HepG2 (cell line): ENCODE measurements at regions not wholly inside any gene's neighbourhood (a gene's known extent, or its start where the extent isn't known, plus 50 kb on each side); places are given as distances from the start of the nearest gene placed in this dataset.

Source experiments
- ATAC-seq: fragments of 200-7000 bp; cut with Tn5 transposase; 3 replicates; pipeline ENCODE4 v1.9.1; 2020; ENCODE audit warnings: mild to moderate bottlenecking, moderate library complexity
- BruUV-seq: library from RNA; stranded (reverse); fragments of 400-500 nt; replicated peaks from 2 replicates; lab custom pipeline; 2021; lab: Mats Ljungman, UMichigan
- CTCF ChIA-PET: fragments of 300-600 bp; formaldehyde crosslinking; extraction: SDS; loops from one replicate; lab custom pipeline; 2021; ENCODE audit warnings: low total read pairs, inconsistent platforms, low intra/inter-chr PET ratio; lab: Yijun Ruan, JAX
- POLR2A ChIA-PET: fragments of 350-600 bp; sonication (Branson Sonifier 250); formaldehyde crosslinking; loops from one replicate; lab custom pipeline; 2020; ENCODE audit warnings: antibody characterized with exemption, inconsistent platforms; lab: Yijun Ruan, JAX
- DNase-seq: peaks from one replicate; pipeline ENCODE4 v3.0.0-alpha.2; 2015; ENCODE audit warnings: low spot score
- FAIRE-seq: peaks from 3 replicates; lab custom pipeline; 2011; peaks lifted over from hg19 to GRCh38; lab: Jason Lieb, UNC
- H2AFZ ChIP-seq: one replicate; pipeline ENCODE4 v1.6.1; 2011; ENCODE audit warnings: low read length, inconsistent platforms
- H3K27ac ChIP-seq: fragments of 300-600 bp; 3 replicates; pipeline ENCODE4 v1.8.0; 2011; ENCODE audit warnings: mixed run types, mild to moderate bottlenecking, mixed read lengths, low read length, inconsistent platforms; ENCODE audit not compliant: insufficient read depth; ENCODE audit errors: extremely low read length
- H3K27me3 ChIP-seq, 2 experiments: fragments of 200-600 bp in 1 of 2; 2 replicates in 1 of 2; 3 replicates in 1 of 2; pipeline versions ENCODE4 v1.6.0 to v1.8.0; 2011; ENCODE audit warnings: low read length in 2 of 2, mild to moderate bottlenecking in 2 of 2, moderate library complexity in 2 of 2, inconsistent platforms in 1 of 2; ENCODE audit not compliant: insufficient read depth in 2 of 2, control insufficient read depth in 1 of 2
- H3K36me3 ChIP-seq, 2 experiments: fragments of 200-600 bp in 1 of 2; replicated peaks in 1 of 2; 2 replicates in 1 of 2; 3 replicates in 1 of 2; pipeline versions ENCODE4 v1.5.1 to v1.8.0; 2011; ENCODE audit warnings: low read length in 2 of 2, inconsistent platforms in 1 of 2; ENCODE audit not compliant: insufficient read depth in 2 of 2, control insufficient read depth in 1 of 2
- H3K4me1 ChIP-seq: 2 replicates; pipeline ENCODE4 v1.5.1; 2012; ENCODE audit warnings: low read length, inconsistent platforms; ENCODE audit not compliant: insufficient read depth
- H3K4me2 ChIP-seq: 2 replicates; pipeline ENCODE4 v1.6.0; 2011; ENCODE audit warnings: low read depth, low read length, inconsistent platforms
- H3K4me3 ChIP-seq, 3 experiments: fragments of 200-600 bp in 1 of 3; sonication (generic), shearing (Covaris generic) in 1 of 3; replicated peaks in 1 of 3; 2 replicates each; pipeline ENCODE4 v1.5.1; 2011 to 2016; ENCODE audit warnings: low read length in 3 of 3, inconsistent platforms in 2 of 3, low read depth in 2 of 3, mild to moderate bottlenecking in 2 of 3, control low read depth in 1 of 3, mixed read lengths in 1 of 3; ENCODE audit not compliant: insufficient read depth in 1 of 3
- H3K79me2 ChIP-seq: one replicate; pipeline ENCODE4 v1.6.1; 2011; ENCODE audit warnings: low read length, inconsistent platforms; ENCODE audit not compliant: insufficient read depth
- H3K9ac ChIP-seq: 2 replicates; pipeline ENCODE4 v1.6.0; 2011; ENCODE audit warnings: mild to moderate bottlenecking, low read depth, low read length, inconsistent platforms; ENCODE audit not compliant: insufficient read depth
- H3K9me3 ChIP-seq: 2 replicates; pipeline ENCODE4 v1.5.1; 2012; ENCODE audit warnings: mild to moderate bottlenecking, low read length
- H4K20me1 ChIP-seq: 2 replicates; pipeline ENCODE4 v1.6.0; 2011; ENCODE audit warnings: inconsistent platforms, mild to moderate bottlenecking, low read length, moderate library complexity; ENCODE audit not compliant: insufficient read depth
- ARNTL ChIP-seq: sonication (generic); formaldehyde crosslinking; IDR thresholded peaks from 2 replicates; pipeline ENCODE4 v1.4.0; 2020; ENCODE audit warnings: mild to moderate bottlenecking, missing genetic modification reagents
- ASH2L ChIP-seq: fragments of 300-600, 200-600 bp; sonication (generic); IDR thresholded peaks from 2 replicates; pipeline ENCODE4 v1.7.0; 2017; ENCODE audit warnings: low read depth, mild to moderate bottlenecking, moderate library complexity, mixed read lengths, low read length; ENCODE audit not compliant: insufficient read length
- GLI4 ChIP-seq: sonication (generic); formaldehyde crosslinking; IDR thresholded peaks from 2 replicates; pipeline ENCODE4 v1.5.1; 2020; ENCODE audit warnings: missing genetic modification reagents, mild to moderate bottlenecking, moderate library complexity, borderline replicate concordance
- IKZF4 ChIP-seq: sonication (generic); formaldehyde crosslinking; IDR thresholded peaks from 2 replicates; pipeline ENCODE4 v1.5.1; 2020; ENCODE audit warnings: borderline replicate concordance, mild to moderate bottlenecking, low read depth, missing genetic modification reagents; ENCODE audit errors: not compliant biosample characterization
- MTA1 ChIP-seq: sonication (generic); formaldehyde crosslinking; IDR thresholded peaks from 2 replicates; pipeline ENCODE4 v1.4.0; 2020; ENCODE audit warnings: missing genetic modification reagents, mild to moderate bottlenecking, borderline replicate concordance
- MYC ChIP-seq: sonication (generic); formaldehyde crosslinking; IDR thresholded peaks from 2 replicates; pipeline ENCODE4 v1.9.0; 2021; ENCODE audit warnings: missing genetic modification reagents, borderline replicate concordance
- POLR2AphosphoS5 ChIP-seq: IDR thresholded peaks from 2 replicates; pipeline ENCODE4 v1.6.1; 2012; ENCODE audit warnings: low read depth, low read length
- REXO4 ChIP-seq: sonication (generic); formaldehyde crosslinking; IDR thresholded peaks from 2 replicates; pipeline ENCODE4 v1.8.0; 2022; ENCODE audit warnings: missing genetic modification reagents, mild to moderate bottlenecking, borderline replicate concordance
- THYN1 ChIP-seq: sonication (generic); formaldehyde crosslinking; IDR thresholded peaks from 2 replicates; pipeline ENCODE4 v1.8.1; 2023; ENCODE audit warnings: low read depth, mild to moderate bottlenecking, moderate library complexity, missing genetic modification reagents, borderline replicate concordance
- XRCC5 ChIP-seq: fragments of 200-400 bp; formaldehyde crosslinking; optimal IDR thresholded peaks from 2 replicates; pipeline ENCODE3; 2017; ENCODE audit warnings: mild to moderate bottlenecking, low read length
- ZMAT5 ChIP-seq: sonication (generic); formaldehyde crosslinking; IDR thresholded peaks from 2 replicates; pipeline ENCODE4 v1.5.0; 2020; ENCODE audit warnings: mild to moderate bottlenecking, low read depth, missing genetic modification reagents, borderline replicate concordance
- ZMYM2 ChIP-seq: sonication (generic); formaldehyde crosslinking; IDR thresholded peaks from 2 replicates; pipeline ENCODE4 v1.8.0; 2022; ENCODE audit warnings: mild to moderate bottlenecking, missing genetic modification reagents
- ZNF264 ChIP-seq: sonication (generic); formaldehyde crosslinking; IDR thresholded peaks from 2 replicates; pipeline ENCODE4 v1.4.0; 2020; ENCODE audit warnings: missing genetic modification reagents
- ZNF460 ChIP-seq: sonication (generic); formaldehyde crosslinking; IDR thresholded peaks from 2 replicates; pipeline ENCODE4 v1.5.1; 2020; ENCODE audit warnings: missing genetic modification reagents, mild to moderate bottlenecking, borderline replicate concordance
- ZNF484 ChIP-seq: sonication (generic); formaldehyde crosslinking; IDR thresholded peaks from 2 replicates; pipeline ENCODE4 v1.5.1; 2020; ENCODE audit warnings: mild to moderate bottlenecking, low read depth, missing genetic modification reagents, borderline replicate concordance
- ZNF501 ChIP-seq: sonication (generic); formaldehyde crosslinking; IDR thresholded peaks from 2 replicates; pipeline ENCODE4 v1.5.1; 2020; ENCODE audit warnings: mild to moderate bottlenecking, moderate library complexity, missing genetic modification reagents
- ZNF883 ChIP-seq: sonication (generic); formaldehyde crosslinking; IDR thresholded peaks from 2 replicates; pipeline ENCODE4 v1.5.1; 2020; ENCODE audit warnings: mild to moderate bottlenecking, missing genetic modification reagents; ENCODE audit errors: not compliant biosample characterization
- WGBS: methylation state at CpG from one replicate; pipeline ENCODE4 v1.1.6; 2017; ENCODE audit warnings: low lambda C conversion rate; 5-methylcytosine and 5-hydroxymethylcytosine counted together
- in situ Hi-C: cut with HindIII; loops from 2 replicates; pipeline ENCODE4 v1.10.0; 2017; ENCODE audit warnings: low pct_unique_long_range_greater_than_20kb; ENCODE audit not compliant: extremely low pct_ligation_motif_present
- intact Hi-C: fragments of 100-400 bp; cut with micrococcal nuclease; formaldehyde crosslinking; loops from one replicate; pipeline ENCODE4 v1.10.0; 2022; ENCODE audit not compliant: unreplicated experiment

- no peak for DNase-seq
- Histone ChIP-seq H3K27me3 (no peaks in the 10 kb centered on the region), H3K4me3 (no peak overlapping the region), H3K79me2 (no peaks in the 10 kb centered on the region), H3K9ac (no peak overlapping the region), H3K9me3 (no peaks in the 10 kb centered on the region), H3K36me3 (no peaks in the 10 kb centered on the region), H2AFZ (no peak overlapping the region), H3K4me2 (no peak overlapping the region), H4K20me1 (no peaks in the 10 kb centered on the region), H3K27ac (no peak overlapping the region), H3K4me1 (no peaks in the 10 kb centered on the region)
- no peak for ATAC-seq
- ChIA-PET POLR2A (no interaction called here), CTCF (no interaction called here)
- in situ Hi-C loops: no loop called here
- FAIRE-seq: no peak
- intact Hi-C loops: no loop called here
- BruUV-seq: no TSS peak
- WGBS: 0% methylated on average over 2 of the region's 2 CpGs
- TF ChIP-seq ARNTL (CRISPR knock-in tag) (no peak), ASH2L (no peak), GLI4 (CRISPR knock-in tag) (no peak), ZNF460 (CRISPR knock-in tag) (no peak), IKZF4 (CRISPR knock-in tag) (no peak), THYN1 (no peak), ZNF264 (CRISPR knock-in tag) (no peak), MTA1 (CRISPR knock-in tag) (no peak)
These were observed 623.2 kb downstream of the CCSER2 start for GRCh38 chr10:84951616-84952015.

- FAIRE-seq: no peak
- no peak for TF ChIP-seq XRCC5
- no peak for TF ChIP-seq ZNF501
- no peak for TF ChIP-seq ZMAT5
- TF ChIP-seq ZNF484 (CRISPR knock-in tag): no peak
- no peak for TF ChIP-seq REXO4 (CRISPR knock-in tag)
- TF ChIP-seq POLR2AphosphoS5: no peak
- TF ChIP-seq MYC (CRISPR knock-in tag): no peak
- no peak for TF ChIP-seq ZNF883 (CRISPR knock-in tag)
- no peak for TF ChIP-seq ZMYM2 (CRISPR knock-in tag)
These were observed 629.0 kb downstream of the CCSER2 start for GRCh38 chr10:84957427-84957826.

More at GRCh38 chr10:84957427-84957826, 629.0 kb downstream of the CCSER2 start:
- ATAC-seq (no peak), DNase-seq (no peak)
- Histone ChIP-seq H3K27me3 (no peaks in the 10 kb centered on the region), H3K27ac (no peak overlapping the region), H3K9ac (no peak overlapping the region), H3K9me3 (no peaks in the 10 kb centered on the region), H3K4me1 (no peaks in the 10 kb centered on the region), H3K36me3 (no peaks in the 10 kb centered on the region), H3K4me3 (no peak overlapping the region), H4K20me1 (no peaks in the 10 kb centered on the region), H3K4me2 (no peak overlapping the region), H2AFZ (no peak overlapping the region), H3K79me2 (no peaks in the 10 kb centered on the region)
- in situ Hi-C loops (no loop called here), intact Hi-C loops (no loop called here)
- BruUV-seq: no TSS peak
- POLR2A ChIA-PET: no interaction called here
- CTCF ChIA-PET: no interaction called here
